SH-SY5Y (cell line): ENCODE measurements at regions not wholly inside any gene's neighbourhood (a gene's known extent, or its start where the extent isn't known, plus 50 kb on each side); places are given as distances from the start of the nearest gene placed in this dataset.

Source experiments
- GATA2 ChIP-seq: IDR thresholded peaks from 2 replicates; pipeline ENCODE4 v1.6.1; 2011; ENCODE audit warnings: mild to moderate bottlenecking, low read depth, low read length
- GATA3 ChIP-seq: IDR thresholded peaks from 2 replicates; pipeline ENCODE4 v1.6.1; 2011; ENCODE audit warnings: low read depth, mild to moderate bottlenecking, low read length, moderate library complexity

GRCh38 chrX:43003939-43004338 is 226.0 kb upstream of the PPP1R2C start:
- TF ChIP-seq GATA3 (no peak), GATA2 (no peak)
